Erythroblast (primary cell): ENCODE measurements at regions not wholly inside any gene's neighbourhood (a gene's known extent, or its start where the extent isn't known, plus 50 kb on each side); places are given as distances from the start of the nearest gene placed in this dataset.

ENCODE experiments used
- GATA1 ChIP-seq: IDR thresholded peaks from 2 replicates; pipeline ENCODE4 v1.6.1; 2011; ENCODE audit warnings: low read depth, mild to moderate bottlenecking, control low read depth, low read length, moderate library complexity
- POLR2A ChIP-seq: IDR thresholded peaks from 2 replicates; pipeline ENCODE4 v1.6.1; 2011; ENCODE audit warnings: mild to moderate bottlenecking, low read length

GRCh38 chr22:47354668-47355387, 592.4 kb downstream of the TBC1D22A start:
- no peak for TF ChIP-seq POLR2A
- TF ChIP-seq GATA1: no peak
